ENCODE measurements at regions not wholly inside any gene's neighbourhood (a gene's known extent, or its start where the extent isn't known, plus 50 kb on each side); places are given as distances from the start of the nearest gene placed in this dataset.

DNA sequence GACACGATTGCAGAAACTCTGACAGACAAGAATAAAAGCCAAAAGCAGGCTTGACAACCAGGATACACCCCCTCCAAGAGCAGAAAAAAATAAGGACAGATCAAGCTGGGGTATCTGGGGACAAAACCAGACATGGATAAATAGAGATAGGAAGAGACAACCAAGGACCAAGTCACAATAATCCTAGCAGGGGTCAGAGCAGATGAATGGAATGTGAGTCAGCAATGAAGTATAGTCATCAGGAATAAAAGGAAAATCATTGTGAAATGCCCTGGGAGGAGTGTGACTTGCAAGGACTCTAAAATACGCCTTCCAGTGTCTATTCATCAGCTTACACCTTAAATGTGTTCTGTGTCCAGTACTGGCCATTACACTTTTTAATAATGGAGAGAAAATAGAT, 206.8 kb downstream of the CAAP1 start:
- TF ChIP-seq, protein P1, sequence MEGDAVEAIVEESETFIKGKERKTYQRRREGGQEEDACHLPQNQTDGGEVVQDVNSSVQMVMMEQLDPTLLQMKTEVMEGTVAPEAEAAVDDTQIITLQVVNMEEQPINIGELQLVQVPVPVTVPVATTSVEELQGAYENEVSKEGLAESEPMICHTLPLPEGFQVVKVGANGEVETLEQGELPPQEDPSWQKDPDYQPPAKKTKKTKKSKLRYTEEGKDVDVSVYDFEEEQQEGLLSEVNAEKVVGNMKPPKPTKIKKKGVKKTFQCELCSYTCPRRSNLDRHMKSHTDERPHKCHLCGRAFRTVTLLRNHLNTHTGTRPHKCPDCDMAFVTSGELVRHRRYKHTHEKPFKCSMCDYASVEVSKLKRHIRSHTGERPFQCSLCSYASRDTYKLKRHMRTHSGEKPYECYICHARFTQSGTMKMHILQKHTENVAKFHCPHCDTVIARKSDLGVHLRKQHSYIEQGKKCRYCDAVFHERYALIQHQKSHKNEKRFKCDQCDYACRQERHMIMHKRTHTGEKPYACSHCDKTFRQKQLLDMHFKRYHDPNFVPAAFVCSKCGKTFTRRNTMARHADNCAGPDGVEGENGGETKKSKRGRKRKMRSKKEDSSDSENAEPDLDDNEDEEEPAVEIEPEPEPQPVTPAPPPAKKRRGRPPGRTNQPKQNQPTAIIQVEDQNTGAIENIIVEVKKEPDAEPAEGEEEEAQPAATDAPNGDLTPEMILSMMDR (IDR thresholded peaks at IDR 0.05), result no peak
- no peak for TF ChIP-seq POLR2A (IDR thresholded peaks at IDR 0.05)

Data from testis (tissue), 2 donors.